Keratinocyte (primary cell): ENCODE measurements at regions not wholly inside any gene's neighbourhood (a gene's known extent, or its start where the extent isn't known, plus 50 kb on each side); places are given as distances from the start of the nearest gene placed in this dataset.

ENCODE experiments used
- DNase-seq: peaks from one replicate; pipeline ENCODE4 v3.0.0-alpha.2; 2011; ENCODE audit warnings: low read depth, missing footprints, low spot score
- FAIRE-seq: peaks from 2 replicates; lab custom pipeline; 2011; peaks lifted over from hg19 to GRCh38; lab: Jason Lieb, UNC
- H2AFZ ChIP-seq: 2 replicates; pipeline ENCODE4 v1.6.0; 2012; ENCODE audit warnings: low read length, control low read depth, inconsistent platforms; ENCODE audit not compliant: control insufficient read depth
- H3K27ac ChIP-seq: 2 replicates; pipeline ENCODE4 v1.5.1; 2011; ENCODE audit warnings: low read length; ENCODE audit not compliant: control insufficient read depth, insufficient read depth
- H3K27me3 ChIP-seq: 3 replicates; pipeline ENCODE4 v1.6.0; 2011; ENCODE audit warnings: low read length; ENCODE audit not compliant: control insufficient read depth, insufficient read depth; ENCODE audit errors: extremely low read depth
- H3K36me3 ChIP-seq, 2 experiments: 2 replicates in 1 of 2; 3 replicates in 1 of 2; pipeline ENCODE4 v1.5.1; 2011; ENCODE audit warnings: low read length in 2 of 2, mild to moderate bottlenecking in 1 of 2; ENCODE audit not compliant: control insufficient read depth in 2 of 2, insufficient read depth in 2 of 2; ENCODE audit errors: extremely low read depth in 1 of 2
- H3K4me1 ChIP-seq: 3 replicates; pipeline ENCODE4 v1.5.1; 2011; ENCODE audit warnings: low read length; ENCODE audit not compliant: control insufficient read depth, insufficient read depth; ENCODE audit errors: extremely low read depth
- H3K4me2 ChIP-seq: 3 replicates; pipeline ENCODE4 v1.6.0; 2011; ENCODE audit warnings: low read depth, low read length; ENCODE audit not compliant: control insufficient read depth, insufficient read depth; ENCODE audit errors: extremely low read depth
- H3K4me3 ChIP-seq, 3 experiments: fragments of 200-600 bp in 1 of 3; sonication (generic) in 1 of 3; 2 replicates in 2 of 3; 3 replicates in 1 of 3; pipeline ENCODE4 v1.5.1; 2011 to 2016; ENCODE audit warnings: low read length in 3 of 3, mild to moderate bottlenecking in 3 of 3, control low read depth in 2 of 3, inconsistent platforms in 1 of 3, low read depth in 1 of 3, mixed read lengths in 1 of 3, mixed run types in 1 of 3, moderate library complexity in 1 of 3; ENCODE audit not compliant: control insufficient read depth in 2 of 3, insufficient read depth in 2 of 3; ENCODE audit errors: extremely low read depth in 1 of 3
- H3K79me2 ChIP-seq: 2 replicates; pipeline ENCODE4 v1.6.0; 2012; ENCODE audit warnings: low read length; ENCODE audit not compliant: control insufficient read depth, insufficient read depth
- H3K9ac ChIP-seq: 3 replicates; pipeline ENCODE4 v1.6.0; 2011; ENCODE audit warnings: low read length; ENCODE audit not compliant: control insufficient read depth, insufficient read depth; ENCODE audit errors: extremely low read depth
- H3K9me1 ChIP-seq: 3 replicates; pipeline ENCODE4 v1.6.0; 2011; ENCODE audit warnings: low read length; ENCODE audit not compliant: control insufficient read depth, insufficient read depth; ENCODE audit errors: extremely low read depth
- H3K9me3 ChIP-seq: 2 replicates; pipeline ENCODE4 v1.5.1; 2012; ENCODE audit warnings: low read depth, low read length; ENCODE audit not compliant: control insufficient read depth
- H4K20me1 ChIP-seq: 3 replicates; pipeline ENCODE4 v1.6.0; 2011; ENCODE audit warnings: low read length; ENCODE audit not compliant: control insufficient read depth, insufficient read depth; ENCODE audit errors: extremely low read depth
- EZH2 ChIP-seq: IDR thresholded peaks from one replicate; pipeline ENCODE4 v1.6.1; 2012; ENCODE audit warnings: inconsistent platforms, mild to moderate bottlenecking, low read length, moderate library complexity
- dilution Hi-C: fragments of 300-500 bp; cut with MboI; formaldehyde crosslinking; loops from one replicate; pipeline ENCODE4 v1.7.0; 2020; ENCODE audit warnings: low sequenced_read_pairs; ENCODE audit not compliant: extremely low pct_ligation_motif_present
- TF ChIP-seq, protein P1 (sequence below), 3 experiments: IDR thresholded peaks in 1 of 3; conservative IDR thresholded peaks in 1 of 3; optimal IDR thresholded peaks in 1 of 3; 2 replicates in 2 of 3; 3 replicates in 1 of 3; pipeline versions ENCODE3 to v1.5.1; 2011; ENCODE audit warnings: low read length in 3 of 3, mild to moderate bottlenecking in 3 of 3, moderate library complexity in 2 of 3, control low read depth in 1 of 3, inconsistent platforms in 1 of 3; ENCODE audit not compliant: insufficient read depth in 2 of 3; ENCODE audit errors: extremely low read depth in 1 of 3

DNA sequence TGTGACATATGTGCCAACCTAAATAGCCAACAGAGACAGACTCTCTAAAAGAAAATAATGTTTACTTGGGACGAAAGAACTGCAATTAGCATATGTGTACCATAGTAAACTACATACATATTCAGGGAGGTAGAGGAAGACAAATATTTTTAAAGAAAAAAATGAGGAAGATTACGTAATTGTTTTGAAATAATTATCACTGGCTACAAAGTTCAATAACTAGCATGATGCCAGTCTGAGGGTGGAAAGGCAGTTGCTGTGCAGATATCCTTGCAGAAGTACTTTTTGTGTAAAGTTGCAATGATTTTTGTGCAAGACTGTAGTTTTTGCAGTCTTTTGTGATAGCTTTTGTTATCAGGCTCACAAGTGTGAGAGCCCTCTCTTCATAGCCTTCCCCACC lies 103.3 kb upstream of the ANO5 start:
- H4K20me1 ChIP-seq = no peaks in the 10 kb centered on the region
- H3K9me1 ChIP-seq = no peaks in the 10 kb centered on the region
- no peak overlapping the region for H2AFZ ChIP-seq
- FAIRE-seq (no peak), DNase-seq (no peak)
- H3K27me3 ChIP-seq = no peaks in the 10 kb centered on the region
- H3K4me1 ChIP-seq = no peaks in the 10 kb centered on the region
- H3K4me3 ChIP-seq = no peak overlapping the region
- H3K9ac ChIP-seq = no peak overlapping the region
- H3K27ac ChIP-seq = no peak overlapping the region
- TF ChIP-seq EZH2 = no peak
- TF ChIP-seq, protein P1, sequence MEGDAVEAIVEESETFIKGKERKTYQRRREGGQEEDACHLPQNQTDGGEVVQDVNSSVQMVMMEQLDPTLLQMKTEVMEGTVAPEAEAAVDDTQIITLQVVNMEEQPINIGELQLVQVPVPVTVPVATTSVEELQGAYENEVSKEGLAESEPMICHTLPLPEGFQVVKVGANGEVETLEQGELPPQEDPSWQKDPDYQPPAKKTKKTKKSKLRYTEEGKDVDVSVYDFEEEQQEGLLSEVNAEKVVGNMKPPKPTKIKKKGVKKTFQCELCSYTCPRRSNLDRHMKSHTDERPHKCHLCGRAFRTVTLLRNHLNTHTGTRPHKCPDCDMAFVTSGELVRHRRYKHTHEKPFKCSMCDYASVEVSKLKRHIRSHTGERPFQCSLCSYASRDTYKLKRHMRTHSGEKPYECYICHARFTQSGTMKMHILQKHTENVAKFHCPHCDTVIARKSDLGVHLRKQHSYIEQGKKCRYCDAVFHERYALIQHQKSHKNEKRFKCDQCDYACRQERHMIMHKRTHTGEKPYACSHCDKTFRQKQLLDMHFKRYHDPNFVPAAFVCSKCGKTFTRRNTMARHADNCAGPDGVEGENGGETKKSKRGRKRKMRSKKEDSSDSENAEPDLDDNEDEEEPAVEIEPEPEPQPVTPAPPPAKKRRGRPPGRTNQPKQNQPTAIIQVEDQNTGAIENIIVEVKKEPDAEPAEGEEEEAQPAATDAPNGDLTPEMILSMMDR (optimal IDR thresholded peaks at IDR 0.05 in 1 of 3, IDR thresholded peaks at IDR 0.05 in 1 of 3, conservative IDR thresholded peaks at IDR 0.05 in 1 of 3; ENCODE audit: extremely low read depth in 1 of 3, insufficient read depth in 2 of 3, low read length in 3 of 3) = no peak
- no peaks in the 10 kb centered on the region for H3K9me3 ChIP-seq
- no peak overlapping the region for H3K4me2 ChIP-seq
- H3K79me2 ChIP-seq = no peaks in the 10 kb centered on the region
- dilution Hi-C loops = no loop called here
- no peaks in the 10 kb centered on the region for H3K36me3 ChIP-seq

DNA sequence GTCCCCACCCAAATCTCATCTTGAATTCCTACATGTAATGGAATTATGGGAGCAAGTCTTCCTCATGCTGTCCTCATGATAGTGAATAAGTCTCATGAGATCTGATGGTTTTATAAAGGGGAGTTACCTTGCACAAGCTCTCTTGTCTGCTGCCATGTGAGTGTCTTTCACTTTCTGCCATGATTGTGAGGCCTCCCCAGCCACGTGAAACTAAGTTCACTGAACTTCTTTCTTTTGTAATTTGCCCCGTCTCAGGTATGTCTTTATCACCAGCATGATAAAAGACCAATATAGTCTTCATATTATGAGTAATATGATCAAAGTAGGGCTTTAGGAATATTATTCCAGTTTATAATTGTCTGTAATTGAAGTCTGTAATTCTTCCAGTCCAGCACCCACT lies 86.3 kb upstream of the ANO5 start:
- dilution Hi-C loops = no loop called here
- Histone ChIP-seq H3K4me2 (no peak overlapping the region), H3K4me1 (no peaks in the 10 kb centered on the region), H3K9me1 (no peaks in the 10 kb centered on the region), H3K27me3 (no peaks in the 10 kb centered on the region), H4K20me1 (no peaks in the 10 kb centered on the region), H3K9me3 (no peaks in the 10 kb centered on the region), H3K36me3 (no peaks in the 10 kb centered on the region), H3K27ac (no peak overlapping the region), H3K79me2 (no peaks in the 10 kb centered on the region), H2AFZ (no peak overlapping the region), H3K4me3 (no peak overlapping the region), H3K9ac (no peak overlapping the region)
- no peak for DNase-seq
- TF ChIP-seq, protein P1 (optimal IDR thresholded peaks at IDR 0.05 in 1 of 3, IDR thresholded peaks at IDR 0.05 in 1 of 3, conservative IDR thresholded peaks at IDR 0.05 in 1 of 3; ENCODE audit: extremely low read depth in 1 of 3, insufficient read depth in 2 of 3, low read length in 3 of 3) = no peak
- no peak for TF ChIP-seq EZH2
- no peak for FAIRE-seq
